SK-N-SH (cell line): ENCODE measurements at regions not wholly inside any gene's neighbourhood (a gene's known extent, or its start where the extent isn't known, plus 50 kb on each side); places are given as distances from the start of the nearest gene placed in this dataset.

Experiments used
- EP300 ChIP-seq, 2 experiments: IDR thresholded peaks; 2 replicates each; pipeline versions ENCODE4 v1.4.0 to v1.6.1; 2012; ENCODE audit warnings: borderline replicate concordance in 1 of 2, low read depth in 1 of 2, low read length in 1 of 2
- EZH2phosphoT487 ChIP-seq: fragments of 200-600 bp; sonication (generic); IDR thresholded peaks from 2 replicates; pipeline ENCODE4 v1.6.1; 2017; ENCODE audit warnings: low read depth, mixed run types, mild to moderate bottlenecking, antibody characterized with exemption, moderate library complexity, borderline replicate concordance
- MXI1 ChIP-seq: IDR thresholded peaks from 2 replicates; pipeline ENCODE4 v1.6.1; 2012; ENCODE audit warnings: mild to moderate bottlenecking, low read depth, low read length, improper control_type of control experiment
- NRF1 ChIP-seq: IDR thresholded peaks from 2 replicates; pipeline ENCODE4 v1.6.1; 2012; ENCODE audit warnings: low read depth, mild to moderate bottlenecking, low read length
- POLR2AphosphoS5 ChIP-seq: IDR thresholded peaks from 2 replicates; pipeline ENCODE4 v1.6.1; 2012; ENCODE audit warnings: low read depth, low read length
- RCOR1 ChIP-seq: fragments of 150-350 bp; IDR thresholded peaks from 2 replicates; pipeline ENCODE4 v1.6.1; 2017; ENCODE audit warnings: antibody characterized with exemption, low read length
- RFX5 ChIP-seq: IDR thresholded peaks from 2 replicates; pipeline ENCODE4 v1.6.1; 2012; ENCODE audit warnings: mild to moderate bottlenecking, improper control_type of control experiment, low read length
- SIN3A ChIP-seq: IDR thresholded peaks from 2 replicates; pipeline ENCODE4 v1.6.1; 2012; ENCODE audit warnings: low read depth, mild to moderate bottlenecking, low read length, moderate library complexity, borderline replicate concordance
- SMC3 ChIP-seq: IDR thresholded peaks from 2 replicates; pipeline ENCODE4 v1.6.1; 2012; ENCODE audit warnings: low read depth, low read length, improper control_type of control experiment
- TAF1 ChIP-seq: IDR thresholded peaks from 2 replicates; pipeline ENCODE4 v1.6.1; 2012; ENCODE audit warnings: low read depth, mild to moderate bottlenecking, low read length, moderate library complexity, borderline replicate concordance
- TCF12 ChIP-seq: IDR thresholded peaks from 2 replicates; pipeline ENCODE4 v1.4.0; 2012
- TF ChIP-seq, protein P1 (sequence below): fragments of 200-600 bp; sonication (generic); IDR thresholded peaks from 2 replicates; pipeline ENCODE4 v1.6.1; 2017; ENCODE audit warnings: antibody characterized with exemption, mild to moderate bottlenecking, moderate library complexity
- TF ChIP-seq, protein P2 (sequence below): fragments of 150-350 bp; IDR thresholded peaks from 2 replicates; pipeline ENCODE4 v1.6.1; 2017; ENCODE audit warnings: antibody characterized with exemption, low read length, low read depth, borderline replicate concordance
- TF ChIP-seq, protein P3 (sequence below): IDR thresholded peaks from 2 replicates; pipeline ENCODE4 v1.4.0; 2012; ENCODE audit warnings: low read depth

DNA sequence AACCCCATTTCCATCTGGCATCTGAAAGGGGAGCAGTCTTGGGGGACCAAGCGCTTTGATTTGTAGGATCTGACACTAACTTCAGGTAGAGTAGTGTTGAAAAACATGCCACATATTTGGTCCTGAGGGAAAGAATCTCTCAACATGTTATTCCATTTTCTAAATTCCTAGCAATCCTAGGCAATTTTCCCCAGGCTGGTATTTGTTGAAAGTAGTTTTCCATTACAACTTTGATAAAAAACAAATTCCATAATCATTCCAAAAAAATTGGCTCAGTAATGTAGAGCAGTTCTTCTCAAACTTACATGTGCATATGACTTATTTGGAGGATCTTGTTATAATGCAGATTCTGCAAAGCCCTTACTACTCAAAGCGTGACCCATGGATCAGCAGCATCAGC lies 477.9 kb downstream of the ACTL7B start:
- TF ChIP-seq RCOR1, result no peak
- TF ChIP-seq, protein P1, sequence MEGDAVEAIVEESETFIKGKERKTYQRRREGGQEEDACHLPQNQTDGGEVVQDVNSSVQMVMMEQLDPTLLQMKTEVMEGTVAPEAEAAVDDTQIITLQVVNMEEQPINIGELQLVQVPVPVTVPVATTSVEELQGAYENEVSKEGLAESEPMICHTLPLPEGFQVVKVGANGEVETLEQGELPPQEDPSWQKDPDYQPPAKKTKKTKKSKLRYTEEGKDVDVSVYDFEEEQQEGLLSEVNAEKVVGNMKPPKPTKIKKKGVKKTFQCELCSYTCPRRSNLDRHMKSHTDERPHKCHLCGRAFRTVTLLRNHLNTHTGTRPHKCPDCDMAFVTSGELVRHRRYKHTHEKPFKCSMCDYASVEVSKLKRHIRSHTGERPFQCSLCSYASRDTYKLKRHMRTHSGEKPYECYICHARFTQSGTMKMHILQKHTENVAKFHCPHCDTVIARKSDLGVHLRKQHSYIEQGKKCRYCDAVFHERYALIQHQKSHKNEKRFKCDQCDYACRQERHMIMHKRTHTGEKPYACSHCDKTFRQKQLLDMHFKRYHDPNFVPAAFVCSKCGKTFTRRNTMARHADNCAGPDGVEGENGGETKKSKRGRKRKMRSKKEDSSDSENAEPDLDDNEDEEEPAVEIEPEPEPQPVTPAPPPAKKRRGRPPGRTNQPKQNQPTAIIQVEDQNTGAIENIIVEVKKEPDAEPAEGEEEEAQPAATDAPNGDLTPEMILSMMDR, result no peak
- TF ChIP-seq SMC3, result no peak
- no peak for TF ChIP-seq EP300 (IDR thresholded peaks at IDR 0.05; ENCODE audit: borderline replicate concordance in 1 of 2, low read depth in 1 of 2, low read length in 1 of 2)
- no peak for TF ChIP-seq MXI1
- TF ChIP-seq TAF1, result no peak
- TF ChIP-seq RFX5, result no peak
- no peak for TF ChIP-seq NRF1
- no peak for TF ChIP-seq SIN3A
- TF ChIP-seq, protein P2, sequence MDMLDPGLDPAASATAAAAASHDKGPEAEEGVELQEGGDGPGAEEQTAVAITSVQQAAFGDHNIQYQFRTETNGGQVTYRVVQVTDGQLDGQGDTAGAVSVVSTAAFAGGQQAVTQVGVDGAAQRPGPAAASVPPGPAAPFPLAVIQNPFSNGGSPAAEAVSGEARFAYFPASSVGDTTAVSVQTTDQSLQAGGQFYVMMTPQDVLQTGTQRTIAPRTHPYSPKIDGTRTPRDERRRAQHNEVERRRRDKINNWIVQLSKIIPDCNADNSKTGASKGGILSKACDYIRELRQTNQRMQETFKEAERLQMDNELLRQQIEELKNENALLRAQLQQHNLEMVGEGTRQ, result no peak
- TF ChIP-seq POLR2AphosphoS5, result no peak
- no peak for TF ChIP-seq EZH2phosphoT487
- TF ChIP-seq, protein P3, sequence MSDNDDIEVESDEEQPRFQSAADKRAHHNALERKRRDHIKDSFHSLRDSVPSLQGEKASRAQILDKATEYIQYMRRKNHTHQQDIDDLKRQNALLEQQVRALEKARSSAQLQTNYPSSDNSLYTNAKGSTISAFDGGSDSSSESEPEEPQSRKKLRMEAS, result no peak
- TF ChIP-seq TCF12, result no peak
